ENCODE measurements at regions not wholly inside any gene's neighbourhood (a gene's known extent, or its start where the extent isn't known, plus 50 kb on each side); places are given as distances from the start of the nearest gene placed in this dataset.

DNA sequence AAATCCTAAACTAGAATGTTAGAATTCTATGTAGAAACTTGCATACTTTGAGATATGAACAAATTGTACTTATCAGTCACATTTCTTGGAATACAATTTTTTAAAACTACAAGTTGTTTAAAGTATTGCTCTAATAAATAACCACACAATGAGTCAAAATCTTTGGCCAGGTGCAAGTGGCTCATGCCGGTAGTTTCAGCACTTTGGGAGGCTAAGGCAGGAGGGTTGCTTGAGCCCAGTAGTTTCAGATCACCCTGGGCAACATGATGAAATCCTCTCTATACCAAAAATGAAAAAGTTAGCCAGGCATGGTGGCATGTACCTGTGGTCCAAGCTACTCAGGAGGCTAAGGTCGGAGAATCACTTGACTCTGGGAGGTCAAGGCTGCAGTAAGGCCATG, 257.8 kb downstream of the COX7C start:
- no peak for DNase-seq (ENCODE audit: low read depth in 2 of 2, low spot score in 1 of 2)

- DNase-seq (ENCODE audit: low read depth in 2 of 2, low spot score in 1 of 2), result no peak
Measured at GRCh38 chr5:86878250-86878649, 260.5 kb downstream of the COX7C start.

- DNase-seq (ENCODE audit: low read depth in 2 of 2, low spot score in 1 of 2), result no peak
Measured at GRCh38 chr5:86879086-86879485, 261.3 kb downstream of the COX7C start.

DNA sequence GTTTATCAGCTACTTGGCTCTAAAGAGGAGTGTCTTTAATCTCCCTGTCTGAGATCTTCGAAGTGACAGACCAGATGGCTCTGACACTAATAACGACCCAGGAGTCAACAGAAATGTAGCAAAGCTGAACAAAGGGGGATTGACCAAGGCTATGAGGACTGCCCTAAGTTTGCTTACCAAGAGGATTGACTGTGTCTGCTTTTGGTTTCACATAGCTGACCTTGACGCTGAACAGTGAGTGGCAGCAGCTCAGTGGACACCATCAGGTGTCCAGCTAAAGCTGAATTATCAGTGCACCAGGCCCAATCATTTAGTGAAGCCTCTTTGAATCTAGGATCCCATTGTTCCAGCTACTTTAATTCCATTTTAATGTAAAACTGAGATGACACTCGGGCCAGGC, 262.6 kb downstream of the COX7C start:
- no peak for DNase-seq (ENCODE audit: low read depth in 2 of 2, low spot score in 1 of 2)

GRCh38 chr5:86880785-86881492, 263.2 kb downstream of the COX7C start:
- DNase-seq (ENCODE audit: low read depth in 2 of 2, low spot score in 1 of 2), result no peak

DNA sequence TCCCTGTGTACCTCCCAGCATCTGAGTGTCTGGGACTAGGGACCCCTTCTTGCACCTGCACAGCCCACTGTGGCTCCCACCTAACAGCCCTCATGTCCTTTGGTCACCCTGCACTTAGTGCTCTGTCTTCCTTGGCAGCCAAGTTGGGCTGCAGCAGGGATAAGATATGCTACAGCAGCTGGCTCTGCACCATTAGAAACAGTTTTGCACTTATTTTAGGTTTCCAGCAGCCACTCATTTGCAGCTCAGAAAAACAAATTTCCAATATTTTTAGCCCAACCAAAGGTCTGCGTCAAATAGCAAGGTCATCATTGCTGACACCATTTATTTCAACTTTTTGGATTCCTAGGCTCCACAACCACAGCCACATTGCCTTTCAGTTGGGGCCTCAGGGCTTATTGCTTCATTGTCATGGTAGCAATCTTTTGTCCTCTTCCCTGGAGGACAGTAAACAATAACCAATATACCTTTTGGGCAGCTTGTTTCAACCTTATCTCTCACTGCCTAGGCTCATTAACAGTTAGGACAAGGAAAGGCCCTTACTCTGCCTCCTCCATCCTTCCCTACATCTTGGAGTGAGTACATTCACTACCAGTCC, 263.9 kb downstream of the COX7C start:
- DNase-seq (ENCODE audit: low read depth in 2 of 2, low spot score in 1 of 2), result no peak

DNA sequence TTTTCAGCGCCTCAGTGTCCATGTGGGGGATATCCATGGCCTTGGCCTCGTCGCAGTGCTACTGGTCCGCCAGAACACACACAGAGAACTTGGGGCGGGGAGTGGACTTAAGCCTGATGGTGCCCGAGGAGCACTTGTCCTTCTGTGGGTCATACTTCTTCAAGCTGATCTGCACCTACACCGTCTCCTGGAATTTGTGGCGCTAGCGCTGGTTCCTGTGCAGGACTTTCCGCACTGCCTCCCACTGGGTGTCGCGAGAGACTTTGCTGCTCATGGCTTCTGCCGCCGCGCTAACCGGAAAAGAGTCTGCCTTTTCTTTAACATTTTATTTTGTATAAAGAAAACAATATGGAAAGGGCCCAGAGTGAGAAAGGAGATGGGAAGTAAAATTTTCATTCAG, 266.9 kb downstream of the COX7C start:
- DNase-seq (ENCODE audit: low read depth in 2 of 2, low spot score in 1 of 2), result no peak

- DNase-seq (ENCODE audit: low read depth in 2 of 2, low spot score in 1 of 2), result no peak
Measured at GRCh38 chr5:86885011-86885410, 267.3 kb downstream of the COX7C start.

GRCh38 chr5:86885489-86886230, 267.9 kb downstream of the COX7C start:
- DNase-seq (ENCODE audit: low read depth in 2 of 2, low spot score in 1 of 2), result no peak

GRCh38 chr5:86890375-86890774, 272.6 kb downstream of the COX7C start:
- no peak for DNase-seq (ENCODE audit: low read depth in 2 of 2, low spot score in 1 of 2)

GRCh38 chr5:86894056-86894455, 276.3 kb downstream of the COX7C start:
- no peak for DNase-seq (ENCODE audit: low read depth in 2 of 2, low spot score in 1 of 2)

DNA sequence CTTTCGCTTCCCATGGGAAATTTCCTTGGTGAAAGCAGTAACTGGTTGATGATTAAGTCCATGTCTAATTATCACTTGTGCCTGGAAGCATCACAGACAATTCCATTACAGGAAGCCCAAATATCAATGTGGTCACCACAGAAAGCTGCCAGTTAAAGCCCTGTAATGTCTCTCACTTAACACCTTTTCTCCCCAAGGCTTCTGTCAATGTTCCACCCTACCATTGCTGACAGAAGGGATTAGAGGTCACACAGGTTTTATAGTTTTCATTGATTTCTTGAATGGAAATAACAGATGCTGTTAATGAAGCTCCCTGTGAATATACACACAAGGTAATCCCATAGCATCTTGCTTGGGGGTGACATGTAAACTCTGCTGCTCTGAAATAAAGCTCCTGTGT, 279.2 kb downstream of the COX7C start:
- DNase-seq (ENCODE audit: low read depth in 2 of 2, low spot score in 1 of 2), result no peak

- DNase-seq (ENCODE audit: low read depth in 2 of 2, low spot score in 1 of 2), result no peak
Measured at GRCh38 chr5:86909418-86910295, 291.9 kb downstream of the COX7C start.

GRCh38 chr5:86917117-86917579, 299.4 kb downstream of the COX7C start:
- no peak for DNase-seq (ENCODE audit: low read depth in 2 of 2, low spot score in 1 of 2)

DNA sequence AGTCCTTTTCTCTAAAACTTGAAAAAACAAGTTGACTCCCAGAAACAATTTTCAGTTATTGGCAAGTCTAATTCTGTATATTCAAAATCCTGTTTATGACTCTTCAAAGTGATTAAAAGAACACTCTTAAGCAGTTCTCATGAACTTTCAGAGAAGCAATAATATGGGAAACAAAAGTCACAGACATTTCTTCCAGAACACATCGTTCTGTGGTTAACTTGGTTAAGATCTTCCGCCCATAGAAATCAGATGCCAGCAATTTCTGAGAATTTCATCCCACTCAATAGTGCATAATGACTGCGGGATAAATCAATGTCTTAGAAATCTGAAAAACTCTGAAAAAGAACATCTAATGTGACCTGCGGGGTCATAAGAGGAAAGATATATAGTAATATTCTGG, 300.5 kb downstream of the COX7C start:
- DNase-seq (ENCODE audit: low read depth in 2 of 2, low spot score in 1 of 2), result no peak

DNA sequence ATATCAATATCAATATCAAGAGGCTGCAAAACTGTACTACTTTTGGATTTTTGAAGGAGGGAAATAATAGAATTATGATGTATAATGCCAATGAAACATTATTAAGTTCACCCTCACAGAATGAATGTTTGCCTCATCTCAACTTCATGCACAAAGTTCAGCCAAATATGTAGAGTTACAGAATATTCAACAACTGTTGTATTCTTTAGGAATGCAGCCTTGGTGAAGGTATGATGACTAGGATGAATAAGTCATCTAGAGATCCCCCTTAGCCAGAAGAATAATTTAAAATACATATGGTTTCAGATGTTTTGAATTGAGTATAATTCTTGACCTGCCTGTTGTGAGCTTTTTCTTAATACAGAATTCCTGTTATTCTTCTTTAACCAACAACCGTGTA, 308.3 kb downstream of the COX7C start:
- no peak for DNase-seq (ENCODE audit: low read depth in 2 of 2, low spot score in 1 of 2)

- DNase-seq (ENCODE audit: low read depth in 2 of 2, low spot score in 1 of 2), result no peak
Measured at GRCh38 chr5:86929123-86929766, 311.5 kb downstream of the COX7C start.

- DNase-seq (ENCODE audit: low read depth in 2 of 2, low spot score in 1 of 2), result no peak
Measured at GRCh38 chr5:86951761-86952160, 315.9 kb upstream of the RASA1 start.

GRCh38 chr5:86964889-86965288, 302.8 kb upstream of the RASA1 start:
- DNase-seq (ENCODE audit: low read depth in 2 of 2, low spot score in 1 of 2), result no peak

DNA sequence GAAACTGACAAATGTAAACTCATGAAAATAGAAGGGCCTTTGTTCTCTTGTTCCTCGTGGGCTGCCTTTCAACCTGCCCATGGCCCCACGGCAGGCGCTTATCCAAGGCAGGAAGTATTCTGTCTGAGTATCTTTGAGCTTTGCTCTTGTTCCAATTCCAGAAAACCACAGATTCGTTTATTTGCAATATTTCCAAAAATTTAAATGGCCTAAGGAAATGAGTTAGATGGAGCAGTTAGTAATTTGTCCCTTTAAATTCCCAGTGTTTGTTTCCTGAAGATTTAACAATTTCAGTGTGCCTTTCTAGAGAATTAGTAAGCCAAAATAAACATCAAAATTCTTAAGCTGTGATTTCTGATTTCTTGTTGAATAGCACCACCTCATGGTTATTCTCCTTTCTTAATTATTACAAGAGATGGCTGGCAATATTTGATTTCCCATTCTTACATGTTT, 299.4 kb upstream of the RASA1 start:
- no peak for DNase-seq (ENCODE audit: low read depth in 2 of 2, low spot score in 1 of 2)

DNA sequence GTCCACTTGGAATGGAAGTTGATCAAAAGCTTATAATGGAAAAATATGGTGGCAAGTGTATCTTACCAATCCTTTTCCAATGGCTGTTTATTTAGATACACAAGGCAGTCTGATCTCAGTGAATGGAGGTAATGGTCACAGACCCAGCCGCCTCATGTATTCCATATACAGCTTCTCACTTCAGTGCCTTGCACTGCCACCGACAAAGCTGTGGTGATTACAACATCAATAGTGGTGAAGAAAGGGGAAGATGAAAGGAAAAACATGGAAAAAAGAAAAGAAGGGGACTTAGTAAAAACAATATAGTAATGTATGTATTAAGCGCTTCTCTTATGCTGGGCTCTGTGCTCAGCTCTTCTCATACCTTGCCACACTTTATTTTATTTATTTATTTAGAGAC, 297.3 kb upstream of the RASA1 start:
- DNase-seq (ENCODE audit: low read depth in 2 of 2, low spot score in 1 of 2), result no peak

All from stimulated activated CD8-positive, alpha-beta memory T cell treated with anti-CD3 and anti-CD28 coated beads, Interleukin-4, amount 100 ng/mL, for 1 hour (primary cell).